NCI-H2081 (cell line): ENCODE measurements at regions not wholly inside any gene's neighbourhood (a gene's known extent, or its start where the extent isn't known, plus 50 kb on each side); places are given as distances from the start of the nearest gene placed in this dataset.

Source experiments
- DNase-seq, 2 experiments: peaks; one replicate each; lab custom pipeline; 2025; lab: John Stamatoyannopoulos, UW

- no peak for DNase-seq
These were observed 58.2 kb upstream of the FAM9C start for GRCh38 chrX:13102636-13103035.

GRCh38 chrX:13101441-13102139 is 57.2 kb upstream of the FAM9C start:
- no peak for DNase-seq

DNA sequence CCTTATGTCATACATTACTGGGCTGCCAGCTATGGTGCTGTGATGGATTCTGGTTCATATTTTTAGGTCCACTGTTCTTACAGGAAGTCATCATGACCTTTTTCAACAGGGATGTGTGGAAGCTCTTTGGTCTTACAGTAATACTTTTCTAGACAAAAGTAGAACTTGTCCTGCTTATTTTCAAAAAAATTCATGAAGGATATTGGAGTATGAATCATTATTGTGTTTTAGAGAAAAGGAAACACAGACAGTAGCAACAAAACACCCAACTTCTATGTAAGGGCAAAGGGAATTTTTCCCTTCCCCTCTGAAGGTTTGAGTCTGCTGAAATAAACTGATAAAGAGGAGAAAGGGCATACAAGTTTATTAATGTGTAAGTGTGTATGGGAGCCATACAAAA is 54.7 kb upstream of the FAM9C start:
- no peak for DNase-seq

GRCh38 chrX:13096728-13097127 is 52.3 kb upstream of the FAM9C start:
- DNase-seq, result no peak

DNA sequence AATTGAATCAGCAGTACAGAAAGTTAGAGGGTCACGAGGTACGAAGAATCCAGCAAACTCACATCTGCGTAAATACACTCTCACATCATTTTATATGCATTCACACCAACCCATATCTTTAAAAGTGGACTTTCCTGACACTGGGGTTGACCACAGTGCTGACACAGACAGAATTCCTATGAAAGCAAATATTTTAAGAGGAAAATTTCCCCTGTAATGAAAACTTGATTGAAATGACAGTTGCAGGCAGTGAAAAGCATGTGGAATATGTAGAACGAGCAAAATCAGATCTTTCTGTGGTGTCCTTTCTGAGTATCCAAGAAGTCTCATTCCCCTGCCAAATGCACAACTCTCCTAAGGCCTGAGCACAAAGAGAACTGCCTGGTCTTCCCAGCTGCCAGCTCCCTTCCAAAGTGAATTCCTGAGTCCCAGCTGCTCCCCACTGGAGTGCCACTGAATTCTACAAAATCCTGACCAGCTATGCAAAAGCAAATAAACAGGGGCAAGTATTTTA is 50.5 kb upstream of the FAM9C start:
- DNase-seq, result no peak

DNA sequence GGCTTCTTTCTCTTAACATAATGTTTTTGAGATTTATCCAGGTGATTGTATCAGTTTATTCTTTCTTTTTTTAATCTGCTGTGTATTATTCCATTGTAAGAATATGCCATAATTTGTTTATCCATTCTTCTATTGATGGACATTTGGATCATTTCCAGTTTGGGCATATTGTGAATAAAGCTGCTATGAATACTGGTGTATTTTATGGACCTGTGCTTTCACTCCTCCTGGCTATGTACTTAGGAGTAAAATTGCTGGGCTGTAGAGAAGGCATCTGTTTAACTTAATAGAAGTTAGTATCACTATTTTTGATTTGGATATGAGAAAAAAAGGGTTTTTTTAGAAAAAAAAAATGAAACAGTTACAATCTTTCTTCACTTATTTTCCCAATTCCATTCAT is 50.0 kb upstream of the FAM9C start:
- peak in 1 of 2 experiments; percentile 37 for DNase-seq
